ENCODE measurements at regions not wholly inside any gene's neighbourhood (a gene's known extent, or its start where the extent isn't known, plus 50 kb on each side); places are given as distances from the start of the nearest gene placed in this dataset.

GRCh38 chr6:8670792-8671191 lies 235.4 kb upstream of the SLC35B3 start:
- no peak for DNase-seq

GRCh38 chr6:8664700-8665099 lies 229.4 kb upstream of the SLC35B3 start:
- DNase-seq, result no peak

DNA sequence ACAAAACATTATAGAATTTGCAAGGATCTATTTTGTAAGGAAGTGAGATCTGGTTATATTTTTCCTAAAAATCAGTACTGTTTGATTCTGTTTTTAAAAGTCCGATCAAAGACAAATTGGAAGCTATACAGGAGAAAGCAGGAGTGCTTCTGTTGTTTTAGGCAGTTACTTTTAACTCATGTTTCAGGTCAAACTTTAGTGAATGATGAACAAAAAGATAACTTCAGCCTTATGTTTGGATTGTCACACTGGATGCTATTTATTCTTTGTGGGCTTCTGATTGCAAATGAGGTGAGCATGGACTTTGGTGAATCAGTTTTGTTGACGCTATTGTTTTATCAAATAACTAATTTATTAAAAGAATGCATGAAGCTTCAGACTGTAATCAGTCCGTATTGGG lies 228.7 kb upstream of the SLC35B3 start:
- DNase-seq, result no peak

DNA sequence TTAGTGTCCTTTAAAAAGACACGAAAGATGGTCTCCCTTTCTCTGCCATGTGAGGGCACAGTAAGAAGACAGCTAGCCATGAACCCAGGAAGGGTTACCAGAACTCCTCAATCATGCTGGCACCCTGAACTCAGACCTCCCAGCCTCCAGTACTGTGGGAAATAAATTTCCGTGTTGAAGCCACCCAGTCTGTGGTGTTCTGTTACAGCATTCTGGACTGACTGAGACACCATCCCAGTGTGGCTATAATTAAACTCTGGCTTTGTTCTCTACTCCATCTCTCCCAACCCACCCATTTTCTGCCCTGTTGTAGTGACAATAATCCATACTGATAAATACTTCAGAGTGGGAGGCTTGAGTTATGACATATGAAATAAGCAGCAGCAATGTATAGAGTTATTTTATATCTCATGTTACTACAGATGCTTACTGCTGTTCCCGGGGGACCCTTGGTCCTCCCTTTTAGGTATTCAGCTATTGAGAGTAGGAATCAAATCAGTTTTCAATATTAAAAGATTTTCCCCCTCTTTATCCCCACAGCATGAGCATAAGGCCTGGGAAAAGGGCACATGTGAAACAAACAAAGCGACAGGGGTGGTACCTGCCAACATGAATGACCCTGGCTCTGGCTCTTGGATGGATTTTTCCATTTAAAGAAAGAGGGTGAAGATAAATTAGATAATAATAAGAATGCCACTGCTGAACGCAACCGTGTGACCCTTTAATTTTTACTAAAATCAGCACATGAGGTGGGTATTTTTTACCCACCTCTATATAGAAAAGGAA lies 224.3 kb upstream of the SLC35B3 start:
- DNase-seq, result no peak

DNA sequence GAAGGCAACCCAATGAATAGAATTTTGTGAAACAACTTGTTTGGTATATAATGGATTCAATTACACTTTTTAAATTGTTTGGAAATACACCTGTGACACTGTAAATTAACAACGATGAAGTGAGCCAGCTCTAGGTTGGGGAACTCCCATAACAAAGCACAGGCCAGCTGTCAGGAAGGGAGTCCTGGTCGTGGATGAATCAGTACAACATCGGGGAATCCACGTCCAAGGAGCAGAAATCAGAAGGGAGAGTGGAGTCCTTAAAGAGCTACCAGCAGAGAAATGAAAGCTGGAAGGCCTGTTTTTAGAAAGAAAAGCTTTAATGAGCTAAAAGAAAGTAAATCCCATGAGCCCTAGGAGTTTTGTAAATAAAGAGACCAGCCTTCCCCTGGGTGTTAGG lies 223.1 kb upstream of the SLC35B3 start:
- DNase-seq, result no peak

DNA sequence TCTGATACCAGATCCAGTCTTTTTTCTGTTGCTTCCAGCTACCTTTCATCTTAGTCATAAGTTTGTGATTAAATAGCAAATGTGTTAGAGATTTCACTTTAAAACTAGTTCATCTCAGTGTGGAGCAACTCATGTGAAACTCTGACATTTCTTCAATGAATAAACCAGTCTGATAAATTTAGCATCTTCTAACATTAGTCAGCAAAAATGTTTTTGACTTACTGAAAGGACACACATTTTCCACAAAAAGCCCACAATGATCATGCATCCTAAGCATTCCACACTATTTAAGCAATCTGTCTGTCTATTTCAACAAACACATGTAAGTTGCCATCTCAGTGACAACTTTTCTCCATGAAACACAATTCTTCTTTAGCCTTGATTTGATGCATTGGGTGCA lies 222.2 kb upstream of the SLC35B3 start:
- DNase-seq, result no peak

DNA sequence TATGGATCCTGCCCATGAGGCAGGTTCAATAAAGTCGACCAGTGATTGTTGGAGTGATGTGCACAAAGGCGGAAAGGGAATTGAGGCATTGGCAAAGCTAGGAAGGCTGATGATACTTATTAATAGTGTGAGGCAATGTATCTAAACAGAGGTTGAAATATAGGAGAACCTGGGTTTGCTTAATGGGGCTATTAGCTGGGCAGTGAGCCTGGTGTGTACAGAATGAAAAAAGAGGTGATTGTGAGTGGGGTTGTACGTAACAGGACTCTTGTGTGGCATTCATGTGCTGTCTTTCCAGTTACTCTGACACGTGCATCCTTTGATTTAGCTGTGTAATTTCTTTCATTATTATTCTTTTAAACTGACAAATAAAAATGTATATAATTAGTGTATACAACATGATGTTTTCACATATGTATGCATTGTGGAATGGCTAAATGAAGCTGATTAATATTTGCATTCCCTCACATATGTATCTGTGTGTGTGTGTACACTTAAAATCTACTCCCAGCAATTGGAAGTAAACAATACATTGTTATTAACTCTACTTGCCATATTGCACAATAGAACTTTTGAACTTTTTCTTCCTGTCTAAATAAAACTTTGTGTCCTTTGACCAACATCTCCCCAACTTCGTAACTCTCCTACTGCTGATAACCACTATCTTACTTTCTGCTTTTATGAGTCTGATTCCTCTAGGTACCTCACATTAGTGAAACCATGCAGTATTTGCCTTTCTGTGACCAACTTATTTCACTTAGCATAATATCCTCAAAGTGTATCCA lies 220.5 kb upstream of the SLC35B3 start:
- DNase-seq, result no peak

DNA sequence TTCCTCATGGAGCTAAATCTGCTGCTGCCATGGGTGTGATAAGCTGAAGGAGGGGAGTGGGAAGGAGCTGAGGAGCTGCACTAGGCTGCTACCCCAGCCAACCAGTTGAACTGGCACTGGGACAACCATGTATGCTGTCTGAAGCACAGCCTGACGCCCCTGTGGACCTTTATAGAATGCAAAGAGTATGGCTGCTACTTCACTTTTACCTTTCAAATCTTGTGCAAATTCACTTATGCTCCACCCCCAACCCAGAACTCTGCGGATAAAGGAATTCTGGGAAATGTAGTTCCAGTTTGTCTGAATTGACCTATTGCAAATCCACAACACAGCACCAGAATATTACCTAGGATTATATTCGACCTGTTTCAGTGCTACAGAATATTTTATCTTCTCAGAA lies 217.4 kb upstream of the SLC35B3 start:
- DNase-seq, result no peak

- no peak for DNase-seq
These were observed 216.7 kb upstream of the SLC35B3 start for GRCh38 chr6:8651998-8652397.

- no peak for DNase-seq
These were observed 209.9 kb upstream of the SLC35B3 start for GRCh38 chr6:8645212-8645611.

- DNase-seq, result no peak
These were observed 209.0 kb upstream of the SLC35B3 start for GRCh38 chr6:8644306-8644705.

DNA sequence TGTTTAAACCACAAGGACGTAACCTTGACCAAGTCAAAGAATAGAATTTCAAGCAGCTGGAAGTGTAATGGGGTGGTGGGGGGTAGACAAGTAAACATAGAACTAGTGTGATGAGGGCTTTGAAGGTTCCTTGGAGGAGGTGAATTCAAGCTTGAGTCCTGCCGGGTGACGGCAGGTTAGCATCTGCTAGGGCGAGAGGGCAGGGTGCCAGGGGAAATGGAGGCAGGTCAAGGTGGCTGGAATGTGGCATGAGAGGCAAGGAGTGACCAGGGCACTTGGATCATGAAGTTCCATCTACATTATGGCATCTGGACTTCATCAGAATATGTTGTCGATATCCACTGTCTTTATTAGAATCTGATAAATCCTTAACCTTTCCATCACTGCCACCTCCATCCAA lies 207.5 kb upstream of the SLC35B3 start:
- no peak for DNase-seq

DNA sequence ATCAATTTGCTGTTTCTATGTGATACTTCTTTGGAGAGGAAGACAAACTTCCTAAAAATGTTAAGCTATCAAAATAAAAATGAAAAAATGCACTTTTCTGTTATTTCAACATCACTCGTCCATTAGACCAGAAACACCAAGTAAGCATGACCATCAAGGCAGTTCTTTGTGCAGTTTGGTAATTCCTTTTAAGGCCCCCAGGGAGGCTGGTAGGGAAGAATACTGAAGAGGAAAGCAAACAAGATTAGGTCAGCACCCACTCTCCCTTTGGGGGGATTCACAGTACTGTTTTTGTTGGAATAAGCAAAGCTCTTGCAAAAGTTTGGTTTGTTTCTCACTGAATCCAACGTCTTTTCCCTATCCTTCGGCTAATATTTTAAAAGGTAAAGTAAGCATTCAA lies 206.8 kb upstream of the SLC35B3 start:
- no peak for DNase-seq

GRCh38 chr6:8639928-8640649 lies 204.7 kb upstream of the SLC35B3 start:
- DNase-seq, result no peak

DNA sequence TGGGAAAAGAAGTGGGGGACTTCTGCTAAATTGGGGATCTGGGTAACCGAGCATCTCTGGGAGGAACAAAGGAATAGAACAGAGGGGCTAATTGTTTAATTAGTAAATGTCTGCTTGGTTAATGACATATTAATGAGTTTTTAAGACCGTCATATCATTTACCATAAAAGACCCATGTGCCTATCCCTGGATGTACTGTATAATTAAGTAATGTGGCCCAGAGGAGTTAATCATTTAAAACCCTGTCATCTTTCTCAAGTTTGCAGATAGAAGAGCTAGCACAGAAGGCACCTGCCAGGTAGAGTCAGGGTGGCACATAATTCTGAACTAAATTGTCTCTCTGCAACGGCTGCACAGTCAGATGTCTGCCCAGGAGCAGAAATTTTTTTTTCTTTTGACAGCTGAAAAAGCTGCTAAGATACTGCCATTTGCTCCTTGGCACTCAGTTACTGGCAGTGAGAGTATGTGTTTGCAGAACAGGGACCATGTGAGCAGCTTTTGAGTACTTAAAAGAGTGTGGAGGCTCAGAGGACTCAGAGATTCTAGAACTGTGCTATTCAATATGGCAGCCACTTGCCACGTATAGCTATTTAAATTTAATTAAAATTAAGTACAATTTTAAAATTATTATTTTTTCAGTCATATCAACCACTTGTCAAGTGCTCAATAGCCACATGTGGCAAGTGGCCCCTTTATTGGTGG lies 202.7 kb upstream of the SLC35B3 start:
- DNase-seq, result no peak

GRCh38 chr6:8633762-8634161 lies 198.4 kb upstream of the SLC35B3 start:
- no peak for DNase-seq

- no peak for DNase-seq
These were observed 193.4 kb upstream of the SLC35B3 start for GRCh38 chr6:8628736-8629135.

DNA sequence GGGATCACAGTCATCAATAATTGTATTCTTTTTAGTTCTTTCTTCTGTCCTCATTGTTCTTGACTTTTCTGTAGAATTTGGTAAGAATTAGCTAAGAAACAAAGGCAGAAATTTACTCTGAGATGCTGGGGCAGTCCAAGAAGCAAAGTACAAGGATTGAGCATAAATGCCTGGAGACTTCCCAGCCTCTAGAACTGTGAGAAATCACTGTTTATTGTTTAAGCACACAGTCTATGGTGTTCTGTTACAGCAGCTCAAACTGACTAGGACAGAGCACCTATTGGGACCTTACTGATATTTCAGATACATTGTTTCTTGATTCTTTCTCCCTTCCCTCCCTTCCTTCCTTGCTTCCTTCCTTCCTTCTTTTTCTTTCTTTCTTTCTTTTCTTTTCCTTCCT lies 192.7 kb upstream of the SLC35B3 start:
- DNase-seq, result no peak

- DNase-seq, result no peak
These were observed 191.9 kb upstream of the SLC35B3 start for GRCh38 chr6:8627085-8627861.

GRCh38 chr6:8624665-8625064 lies 189.3 kb upstream of the SLC35B3 start:
- no peak for DNase-seq

GRCh38 chr6:8623441-8623840 lies 188.1 kb upstream of the SLC35B3 start:
- no peak for DNase-seq

DNA sequence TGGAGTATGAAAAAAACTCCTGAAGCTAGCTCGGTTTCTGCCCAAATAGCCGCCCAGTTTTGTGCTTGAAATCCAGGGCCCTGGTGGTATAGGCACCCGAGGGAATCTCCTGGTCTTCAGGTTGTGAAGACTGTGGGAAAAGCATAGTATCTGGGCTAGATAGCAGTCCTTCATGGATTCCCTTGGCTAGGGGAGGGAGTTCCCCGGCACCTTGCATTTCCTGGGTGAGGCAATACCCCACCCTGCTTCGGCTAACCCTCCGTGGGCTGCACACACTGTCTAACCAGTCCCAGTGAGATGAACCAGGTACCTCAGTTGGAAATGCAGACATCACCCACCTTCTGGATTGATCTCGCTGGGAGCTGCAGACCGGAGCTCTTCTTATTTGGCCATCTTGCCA lies 184.5 kb upstream of the SLC35B3 start:
- no peak for DNase-seq

All from NCI-H345 (cell line).